ENCODE measurements at regions not wholly inside any gene's neighbourhood (a gene's known extent, or its start where the extent isn't known, plus 50 kb on each side); places are given as distances from the start of the nearest gene placed in this dataset.

DNA sequence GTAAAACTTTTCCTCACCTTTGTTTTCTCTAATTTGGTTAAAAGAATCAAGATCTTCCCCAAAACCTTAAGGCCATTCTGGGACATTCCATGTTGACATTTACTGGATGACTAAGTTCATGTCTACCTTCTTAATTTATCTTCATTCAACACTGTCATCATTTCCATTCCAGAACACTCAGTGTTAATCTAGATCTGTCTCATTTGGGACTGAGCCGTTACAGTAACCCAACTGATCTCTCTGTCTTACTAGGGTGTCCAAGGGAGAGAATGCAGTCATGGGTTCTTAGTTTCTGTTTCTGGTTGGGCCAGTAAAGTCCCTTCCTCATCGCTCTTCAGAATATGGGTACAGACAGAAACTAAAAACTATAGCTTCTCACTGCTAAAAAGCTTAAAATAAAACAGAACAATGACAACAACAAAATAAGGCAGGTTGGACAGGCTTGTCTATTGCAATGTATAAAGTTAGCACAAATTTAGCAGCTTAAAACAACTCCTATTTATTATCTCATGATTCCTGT is 144.8 kb downstream of the ASCL1 start:
- H3K27ac ChIP-seq (ENCODE audit: insufficient read depth, low read length, poor library complexity, severe bottlenecking), result no peak overlapping the region
- H3K27me3 ChIP-seq (ENCODE audit: control insufficient read depth, insufficient read depth, low read length), result peaks cover 3% of the 10 kb centered on the region
- H3K4me3 Mint-ChIP-seq, result no peak overlapping the region
- peaks cover 0 to 8% (median 2%) of the 10 kb centered on the region in 7 donors for H3K9me3 Mint-ChIP-seq
- ATAC-seq (ENCODE audit: low read depth in 2 of 2) (no peak), DNase-seq (no peak)
- no peaks in the 10 kb centered on the region for H3K4me1 Mint-ChIP-seq
- no peak overlapping the region for H3K27ac Mint-ChIP-seq
- H3K36me3 Mint-ChIP-seq, result no peaks in the 10 kb centered on the region
- no peak overlapping the region for H3K4me3 ChIP-seq (ENCODE audit: low read depth, low read length)
- no peaks in the 10 kb centered on the region for H3K36me3 ChIP-seq (ENCODE audit: control insufficient read depth, insufficient read depth, low read length)
- no peaks in the 10 kb centered on the region for H3K27me3 Mint-ChIP-seq
- no peaks in the 10 kb centered on the region for H3K9me3 ChIP-seq (ENCODE audit: control insufficient read depth in 2 of 2, low read length in 2 of 2)
- no peaks in the 10 kb centered on the region for H3K4me1 ChIP-seq (ENCODE audit: control insufficient read depth, insufficient read depth, low read length, poor library complexity, severe bottlenecking)

DNA sequence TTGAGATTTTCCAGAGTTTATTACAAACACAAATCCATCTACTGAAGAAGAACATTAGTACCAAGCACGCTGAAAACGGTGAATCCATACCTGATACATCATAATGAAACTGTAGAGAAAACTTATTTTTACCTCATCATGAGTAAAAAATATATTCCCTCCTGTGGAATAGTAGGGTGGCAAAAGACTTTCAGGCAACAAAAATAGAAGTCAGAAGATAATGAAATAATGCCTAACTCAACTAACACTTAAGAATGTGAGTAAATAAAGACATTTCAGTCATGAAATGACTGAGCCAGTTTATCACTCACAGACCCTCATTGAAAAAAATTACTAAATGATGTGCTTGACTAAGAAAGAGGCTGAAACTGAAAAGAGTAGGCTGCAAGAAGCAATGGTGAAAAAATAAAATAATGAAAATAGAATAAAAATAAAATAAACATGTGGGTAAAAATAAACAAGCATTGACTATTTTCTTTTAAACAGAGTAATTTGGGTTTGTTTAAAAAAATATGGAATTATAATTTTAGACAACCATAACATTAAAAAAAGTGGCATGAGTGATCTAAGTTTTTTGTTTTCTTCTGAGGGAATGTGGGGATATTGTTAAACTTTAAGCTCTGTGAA is 148.6 kb downstream of the ASCL1 start:
- Histone ChIP-seq H3K4me3 (ENCODE audit: low read depth, low read length) (no peak overlapping the region), H3K27ac (ENCODE audit: insufficient read depth, low read length, poor library complexity, severe bottlenecking) (no peak overlapping the region), H3K36me3 (ENCODE audit: control insufficient read depth, insufficient read depth, low read length) (no peaks in the 10 kb centered on the region), H3K9me3 (ENCODE audit: control insufficient read depth in 2 of 2, low read length in 2 of 2) (no peaks in the 10 kb centered on the region), H3K27me3 (ENCODE audit: control insufficient read depth, insufficient read depth, low read length) (peaks cover 3% of the 10 kb centered on the region), H3K4me1 (ENCODE audit: control insufficient read depth, insufficient read depth, low read length, poor library complexity, severe bottlenecking) (no peaks in the 10 kb centered on the region)
- Mint-ChIP-seq H3K36me3 (no peaks in the 10 kb centered on the region), H3K4me3 (no peak overlapping the region), H3K27ac (no peak overlapping the region), H3K27me3 (no peaks in the 10 kb centered on the region), H3K4me1 (no peaks in the 10 kb centered on the region), H3K9me3 (peaks cover 0 to 5% (median 0%) of the 10 kb centered on the region in 7 donors)
- ATAC-seq (ENCODE audit: low read depth in 2 of 2) (no peak), DNase-seq (no peak)

GRCh38 chr12:103109861-103110260 is 152.4 kb downstream of the ASCL1 start:
- no peaks in the 10 kb centered on the region for H3K36me3 Mint-ChIP-seq
- no peaks in the 10 kb centered on the region for H3K27me3 Mint-ChIP-seq
- H3K9me3 Mint-ChIP-seq, result no peaks in the 10 kb centered on the region
- Histone ChIP-seq H3K9me3 (ENCODE audit: control insufficient read depth in 2 of 2, low read length in 2 of 2) (no peaks in the 10 kb centered on the region), H3K27me3 (ENCODE audit: control insufficient read depth, insufficient read depth, low read length) (peaks cover 3% of the 10 kb centered on the region), H3K36me3 (ENCODE audit: control insufficient read depth, insufficient read depth, low read length) (no peaks in the 10 kb centered on the region), H3K27ac (ENCODE audit: insufficient read depth, low read length, poor library complexity, severe bottlenecking) (no peak overlapping the region), H3K4me1 (ENCODE audit: control insufficient read depth, insufficient read depth, low read length, poor library complexity, severe bottlenecking) (no peaks in the 10 kb centered on the region), H3K4me3 (ENCODE audit: low read depth, low read length) (no peak overlapping the region)
- no peaks in the 10 kb centered on the region for H3K4me1 Mint-ChIP-seq
- no peak overlapping the region for H3K27ac Mint-ChIP-seq
- no peak for ATAC-seq (ENCODE audit: low read depth in 2 of 2)
- H3K4me3 Mint-ChIP-seq, result no peak overlapping the region
- DNase-seq, result no peak

- Mint-ChIP-seq H3K9me3 (no peaks in the 10 kb centered on the region), H3K27ac (no peak overlapping the region), H3K36me3 (no peaks in the 10 kb centered on the region), H3K27me3 (no peaks in the 10 kb centered on the region), H3K4me1 (no peaks in the 10 kb centered on the region), H3K4me3 (no peak overlapping the region)
- Histone ChIP-seq H3K36me3 (ENCODE audit: control insufficient read depth, insufficient read depth, low read length) (no peaks in the 10 kb centered on the region), H3K4me1 (ENCODE audit: control insufficient read depth, insufficient read depth, low read length, poor library complexity, severe bottlenecking) (no peaks in the 10 kb centered on the region), H3K4me3 (ENCODE audit: low read depth, low read length) (no peak overlapping the region), H3K27ac (ENCODE audit: insufficient read depth, low read length, poor library complexity, severe bottlenecking) (no peak overlapping the region), H3K9me3 (ENCODE audit: control insufficient read depth in 2 of 2, low read length in 2 of 2) (no peaks in the 10 kb centered on the region), H3K27me3 (ENCODE audit: control insufficient read depth, insufficient read depth, low read length) (no peaks in the 10 kb centered on the region)
- ATAC-seq (ENCODE audit: low read depth in 2 of 2) (no peak), DNase-seq (no peak)
These were observed 157.0 kb downstream of the ASCL1 start for GRCh38 chr12:103114296-103115055.

- no peaks in the 10 kb centered on the region for H3K27me3 ChIP-seq (ENCODE audit: control insufficient read depth, insufficient read depth, low read length)
- H3K4me3 ChIP-seq (ENCODE audit: low read depth, low read length), result no peak overlapping the region
- DNase-seq (no peak), ATAC-seq (ENCODE audit: low read depth in 2 of 2) (no peak)
- no peaks in the 10 kb centered on the region for H3K36me3 ChIP-seq (ENCODE audit: control insufficient read depth, insufficient read depth, low read length)
- H3K9me3 ChIP-seq (ENCODE audit: control insufficient read depth in 2 of 2, low read length in 2 of 2), result peaks cover 6 to 7% of the 10 kb centered on the region in 2 experiments
- H3K9me3 Mint-ChIP-seq, result peaks cover 0 to 15% (median 7%) of the 10 kb centered on the region in 7 donors
- no peaks in the 10 kb centered on the region for H3K4me1 ChIP-seq (ENCODE audit: control insufficient read depth, insufficient read depth, low read length, poor library complexity, severe bottlenecking)
- no peaks in the 10 kb centered on the region for H3K27me3 Mint-ChIP-seq
- H3K4me3 Mint-ChIP-seq, result no peak overlapping the region
- H3K36me3 Mint-ChIP-seq, result peaks cover 9% of the 10 kb centered on the region
- no peak overlapping the region for H3K27ac ChIP-seq (ENCODE audit: insufficient read depth, low read length, poor library complexity, severe bottlenecking)
- no peaks in the 10 kb centered on the region for H3K4me1 Mint-ChIP-seq
- no peak overlapping the region for H3K27ac Mint-ChIP-seq
These were observed 171.5 kb downstream of the ASCL1 start for GRCh38 chr12:103128862-103129501.

GRCh38 chr12:103130564-103130963 is 173.1 kb downstream of the ASCL1 start:
- Histone ChIP-seq H3K4me3 (ENCODE audit: low read depth, low read length) (no peak overlapping the region), H3K27me3 (ENCODE audit: control insufficient read depth, insufficient read depth, low read length) (no peaks in the 10 kb centered on the region), H3K4me1 (ENCODE audit: control insufficient read depth, insufficient read depth, low read length, poor library complexity, severe bottlenecking) (no peaks in the 10 kb centered on the region), H3K27ac (ENCODE audit: insufficient read depth, low read length, poor library complexity, severe bottlenecking) (no peak overlapping the region), H3K36me3 (ENCODE audit: control insufficient read depth, insufficient read depth, low read length) (no peaks in the 10 kb centered on the region), H3K9me3 (ENCODE audit: control insufficient read depth in 2 of 2, low read length in 2 of 2) (peaks cover 7 to 12% of the 10 kb centered on the region in 2 experiments)
- DNase-seq, result no peak
- no peaks in the 10 kb centered on the region for H3K4me1 Mint-ChIP-seq
- H3K4me3 Mint-ChIP-seq, result no peak overlapping the region
- ATAC-seq (ENCODE audit: low read depth in 2 of 2), result no peak
- no peaks in the 10 kb centered on the region for H3K27me3 Mint-ChIP-seq
- no peak overlapping the region for H3K27ac Mint-ChIP-seq
- H3K9me3 Mint-ChIP-seq, result peaks cover 0 to 27% (median 7%) of the 10 kb centered on the region in 7 donors
- peaks cover 9% of the 10 kb centered on the region for H3K36me3 Mint-ChIP-seq

DNA sequence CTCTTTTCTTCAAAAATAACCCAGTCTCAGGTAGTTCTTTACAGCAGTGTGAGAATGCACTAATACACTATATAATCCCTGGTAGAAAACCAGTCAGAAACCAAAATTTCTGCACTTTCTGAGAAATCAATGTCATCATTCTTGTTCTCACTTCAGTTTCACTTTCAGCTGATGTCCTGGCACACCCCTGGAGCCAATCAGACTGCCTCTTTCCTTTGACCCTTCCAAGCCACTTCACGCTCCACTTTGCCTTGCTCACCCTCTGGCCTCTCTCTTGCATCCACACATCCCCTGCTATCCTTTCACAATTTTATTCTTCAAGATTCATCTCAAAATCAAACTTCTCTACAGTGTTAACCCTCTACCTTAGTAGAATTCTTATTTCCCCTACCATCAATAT is 181.1 kb downstream of the ASCL1 start:
- ATAC-seq (ENCODE audit: low read depth in 2 of 2) (no peak), DNase-seq (peak in 1 of 3 donors; percentile 1)
- Histone ChIP-seq H3K27me3 (ENCODE audit: control insufficient read depth, insufficient read depth, low read length) (no peaks in the 10 kb centered on the region), H3K36me3 (ENCODE audit: control insufficient read depth, insufficient read depth, low read length) (no peaks in the 10 kb centered on the region), H3K9me3 (ENCODE audit: control insufficient read depth in 2 of 2, low read length in 2 of 2) (peaks cover under 1 to 8% of the 10 kb centered on the region in 2 experiments), H3K4me1 (ENCODE audit: control insufficient read depth, insufficient read depth, low read length, poor library complexity, severe bottlenecking) (no peaks in the 10 kb centered on the region), H3K4me3 (ENCODE audit: low read depth, low read length) (no peak overlapping the region), H3K27ac (ENCODE audit: insufficient read depth, low read length, poor library complexity, severe bottlenecking) (no peak overlapping the region)
- Mint-ChIP-seq H3K4me3 (no peak overlapping the region), H3K27ac (no peak overlapping the region), H3K4me1 (no peaks in the 10 kb centered on the region), H3K27me3 (no peaks in the 10 kb centered on the region), H3K36me3 (peaks cover under 1% of the 10 kb centered on the region), H3K9me3 (peaks cover 0 to 21% (median 6%) of the 10 kb centered on the region in 7 donors)
